ENCODE measurements at regions not wholly inside any gene's neighbourhood (a gene's known extent, or its start where the extent isn't known, plus 50 kb on each side); places are given as distances from the start of the nearest gene placed in this dataset.

DNA sequence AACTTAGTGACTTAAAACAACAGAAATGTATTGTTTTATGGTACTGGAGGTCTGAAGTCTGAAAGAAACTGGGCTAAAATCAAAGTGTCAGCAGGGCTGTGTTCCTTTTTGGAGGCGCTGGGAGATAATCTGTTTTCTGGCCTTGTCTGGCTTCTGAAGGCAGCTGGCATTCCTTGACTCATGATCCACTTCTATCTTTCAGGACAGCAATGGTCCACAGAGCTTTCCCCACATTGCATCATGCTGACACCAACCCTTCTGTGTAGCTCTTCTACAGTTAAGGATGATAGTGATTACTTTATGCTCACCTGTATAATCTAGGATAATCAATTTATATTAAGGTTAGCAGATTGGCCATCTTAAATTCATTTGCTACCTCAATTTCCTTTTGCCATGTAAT, 392.1 kb downstream of the TDRD15 start:
- H3K4me2 ChIP-seq: no peak overlapping the region
- H3K79me2 ChIP-seq (ENCODE audit: low read depth): no peaks in the 10 kb centered on the region
- Mint-ChIP-seq H3K4me3 (no peak overlapping the region), H3K9me3 (no peaks in the 10 kb centered on the region), H3K4me1 (peaks cover 6% of the 10 kb centered on the region), H3K27me3 (ENCODE audit: insufficient read depth, low read depth) (no peaks in the 10 kb centered on the region), H3K27ac (no peak overlapping the region), H3K36me3 (no peaks in the 10 kb centered on the region)
- no peaks in the 10 kb centered on the region for H4K20me1 ChIP-seq (ENCODE audit: low read depth)
- no peaks in the 10 kb centered on the region for H3K4me1 ChIP-seq
- no peak overlapping the region for H3K4me3 ChIP-seq
- H2AFZ ChIP-seq (replicated peaks): no peak overlapping the region
- TF ChIP-seq EZH2 (IDR thresholded peaks at IDR 0.05) (no peak), EZH2phosphoT487 (IDR thresholded peaks at IDR 0.05) (no peak)
- TF ChIP-seq, protein P1, sequence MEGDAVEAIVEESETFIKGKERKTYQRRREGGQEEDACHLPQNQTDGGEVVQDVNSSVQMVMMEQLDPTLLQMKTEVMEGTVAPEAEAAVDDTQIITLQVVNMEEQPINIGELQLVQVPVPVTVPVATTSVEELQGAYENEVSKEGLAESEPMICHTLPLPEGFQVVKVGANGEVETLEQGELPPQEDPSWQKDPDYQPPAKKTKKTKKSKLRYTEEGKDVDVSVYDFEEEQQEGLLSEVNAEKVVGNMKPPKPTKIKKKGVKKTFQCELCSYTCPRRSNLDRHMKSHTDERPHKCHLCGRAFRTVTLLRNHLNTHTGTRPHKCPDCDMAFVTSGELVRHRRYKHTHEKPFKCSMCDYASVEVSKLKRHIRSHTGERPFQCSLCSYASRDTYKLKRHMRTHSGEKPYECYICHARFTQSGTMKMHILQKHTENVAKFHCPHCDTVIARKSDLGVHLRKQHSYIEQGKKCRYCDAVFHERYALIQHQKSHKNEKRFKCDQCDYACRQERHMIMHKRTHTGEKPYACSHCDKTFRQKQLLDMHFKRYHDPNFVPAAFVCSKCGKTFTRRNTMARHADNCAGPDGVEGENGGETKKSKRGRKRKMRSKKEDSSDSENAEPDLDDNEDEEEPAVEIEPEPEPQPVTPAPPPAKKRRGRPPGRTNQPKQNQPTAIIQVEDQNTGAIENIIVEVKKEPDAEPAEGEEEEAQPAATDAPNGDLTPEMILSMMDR (IDR thresholded peaks at IDR 0.05): no peak
- no peaks in the 10 kb centered on the region for H3K9me3 ChIP-seq (ENCODE audit: low read depth)
- no peak overlapping the region for H3K9ac ChIP-seq
- no peak overlapping the region for H3K27ac ChIP-seq
- DNase-seq (ENCODE audit: low spot score): peak; percentile 5
- H3K36me3 ChIP-seq: no peaks in the 10 kb centered on the region
- H3F3A ChIP-seq (ENCODE audit: low read depth): no peaks in the 10 kb centered on the region
- H3K27me3 ChIP-seq: no peaks in the 10 kb centered on the region

DNA sequence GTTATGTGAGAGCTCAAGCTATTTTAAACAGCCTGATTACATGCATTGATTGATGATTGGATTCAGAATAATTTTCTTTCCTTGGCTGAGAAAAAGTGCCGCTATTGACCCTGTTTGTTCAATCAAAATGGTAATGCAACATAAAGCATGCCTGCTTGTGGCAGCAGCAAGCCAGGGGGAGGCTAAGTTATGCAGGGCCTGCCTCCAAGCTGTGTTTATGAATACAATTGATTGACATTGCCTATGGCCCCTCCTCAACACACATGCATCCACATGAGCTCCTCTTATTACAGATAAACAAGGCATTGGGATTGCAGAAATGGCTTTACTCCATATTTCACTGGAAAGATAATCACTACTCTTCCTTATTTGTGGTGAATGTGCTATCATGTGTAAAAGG, 395.6 kb downstream of the TDRD15 start:
- no peak overlapping the region for H3K9ac ChIP-seq
- H3K36me3 Mint-ChIP-seq: no peaks in the 10 kb centered on the region
- no peaks in the 10 kb centered on the region for H3K27me3 Mint-ChIP-seq (ENCODE audit: insufficient read depth, low read depth)
- no peaks in the 10 kb centered on the region for H4K20me1 ChIP-seq (ENCODE audit: low read depth)
- H3F3A ChIP-seq (ENCODE audit: low read depth): no peaks in the 10 kb centered on the region
- H2AFZ ChIP-seq (replicated peaks): no peak overlapping the region
- H3K4me3 ChIP-seq: no peak overlapping the region
- H3K4me3 Mint-ChIP-seq: no peak overlapping the region
- H3K4me2 ChIP-seq: no peak overlapping the region
- no peaks in the 10 kb centered on the region for H3K79me2 ChIP-seq (ENCODE audit: low read depth)
- H3K4me1 ChIP-seq: no peaks in the 10 kb centered on the region
- TF ChIP-seq EZH2phosphoT487 (IDR thresholded peaks at IDR 0.05) (no peak), EZH2 (IDR thresholded peaks at IDR 0.05) (no peak)
- TF ChIP-seq, protein P1 (IDR thresholded peaks at IDR 0.05): no peak
- no peak for DNase-seq (ENCODE audit: low spot score)
- peaks cover 5% of the 10 kb centered on the region for H3K9me3 Mint-ChIP-seq
- H3K9me3 ChIP-seq (ENCODE audit: low read depth): no peaks in the 10 kb centered on the region
- H3K4me1 Mint-ChIP-seq: peaks cover 6% of the 10 kb centered on the region
- no peak overlapping the region for H3K27ac Mint-ChIP-seq
- no peaks in the 10 kb centered on the region for H3K27me3 ChIP-seq
- no peak overlapping the region for H3K27ac ChIP-seq
- H3K36me3 ChIP-seq: no peaks in the 10 kb centered on the region

GRCh38 chr2:21519821-21520220, 396.1 kb downstream of the TDRD15 start:
- no peak overlapping the region for H3K4me3 Mint-ChIP-seq
- H3K27ac Mint-ChIP-seq: no peak overlapping the region
- Histone ChIP-seq H3K4me1 (no peaks in the 10 kb centered on the region), H3K27ac (no peak overlapping the region), H3K9ac (no peak overlapping the region), H3K79me2 (ENCODE audit: low read depth) (no peaks in the 10 kb centered on the region), H2AFZ (replicated peaks) (no peak overlapping the region), H3K9me3 (ENCODE audit: low read depth) (no peaks in the 10 kb centered on the region), H4K20me1 (ENCODE audit: low read depth) (no peaks in the 10 kb centered on the region), H3K4me3 (no peak overlapping the region), H3K4me2 (no peak overlapping the region), H3K36me3 (no peaks in the 10 kb centered on the region), H3K27me3 (no peaks in the 10 kb centered on the region), H3F3A (ENCODE audit: low read depth) (no peaks in the 10 kb centered on the region)
- no peaks in the 10 kb centered on the region for H3K27me3 Mint-ChIP-seq (ENCODE audit: insufficient read depth, low read depth)
- no peak for DNase-seq (ENCODE audit: low spot score)
- no peaks in the 10 kb centered on the region for H3K36me3 Mint-ChIP-seq
- TF ChIP-seq, protein P1 (IDR thresholded peaks at IDR 0.05): no peak
- TF ChIP-seq EZH2 (IDR thresholded peaks at IDR 0.05) (no peak), EZH2phosphoT487 (IDR thresholded peaks at IDR 0.05) (no peak)
- H3K4me1 Mint-ChIP-seq: peaks cover 6% of the 10 kb centered on the region
- peaks cover 6% of the 10 kb centered on the region for H3K9me3 Mint-ChIP-seq
